Urothelium cell line (cell line): ENCODE measurements at regions not wholly inside any gene's neighbourhood (a gene's known extent, or its start where the extent isn't known, plus 50 kb on each side); places are given as distances from the start of the nearest gene placed in this dataset.

ENCODE experiments used
- DNase-seq: peaks from one replicate; pipeline ENCODE4 v3.0.0; 2011; ENCODE audit warnings: low spot score, mixed read lengths
- FAIRE-seq: peaks from 2 replicates; lab custom pipeline; 2011; peaks lifted over from hg19 to GRCh38; lab: Jason Lieb, UNC

- FAIRE-seq (no peak), DNase-seq (peak; percentile 46)
Measured at GRCh38 chr2:129061069-129061768, 742.6 kb upstream of the HS6ST1 start.

DNA sequence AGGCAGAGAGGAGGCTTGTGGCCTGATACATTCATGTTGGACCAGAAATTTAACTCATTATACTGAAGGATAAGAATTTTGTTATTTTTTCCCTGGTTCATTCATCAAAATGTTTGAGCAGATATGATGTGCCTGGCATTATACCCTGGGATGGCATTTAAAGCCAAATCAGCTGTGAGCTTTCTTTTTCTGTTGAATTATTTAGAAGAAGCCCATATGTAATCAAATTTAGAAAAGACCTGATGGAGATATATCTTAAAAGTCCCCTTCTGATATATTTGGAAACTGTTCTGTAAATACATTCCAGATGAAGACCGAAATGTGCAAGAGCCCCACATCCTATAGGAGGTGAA, 743.1 kb upstream of the HS6ST1 start:
- DNase-seq (no peak), FAIRE-seq (no peak)

GRCh38 chr2:129062146-129062912, 743.7 kb upstream of the HS6ST1 start:
- FAIRE-seq, result no peak
- DNase-seq, result no peak

DNA sequence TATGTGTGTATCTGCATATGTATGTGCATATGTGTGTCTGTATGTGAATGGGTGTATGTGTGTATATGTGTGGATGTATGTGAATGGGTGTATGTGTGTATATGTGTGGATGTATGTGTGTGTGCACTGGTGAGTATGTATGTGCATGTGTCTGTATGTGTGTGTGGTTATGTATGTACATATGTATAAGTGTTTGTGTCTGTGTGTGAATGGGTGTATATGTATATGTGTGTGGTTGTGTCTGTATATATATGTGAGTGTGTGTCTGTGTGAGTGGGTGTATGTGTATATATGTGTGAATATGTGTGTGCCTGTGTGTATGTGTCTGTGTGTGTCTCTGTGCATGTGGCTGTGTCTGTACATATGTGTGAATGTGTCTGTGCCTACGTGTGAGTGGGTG, 748.4 kb upstream of the HS6ST1 start:
- DNase-seq (no peak), FAIRE-seq (peak; percentile 98)

DNA sequence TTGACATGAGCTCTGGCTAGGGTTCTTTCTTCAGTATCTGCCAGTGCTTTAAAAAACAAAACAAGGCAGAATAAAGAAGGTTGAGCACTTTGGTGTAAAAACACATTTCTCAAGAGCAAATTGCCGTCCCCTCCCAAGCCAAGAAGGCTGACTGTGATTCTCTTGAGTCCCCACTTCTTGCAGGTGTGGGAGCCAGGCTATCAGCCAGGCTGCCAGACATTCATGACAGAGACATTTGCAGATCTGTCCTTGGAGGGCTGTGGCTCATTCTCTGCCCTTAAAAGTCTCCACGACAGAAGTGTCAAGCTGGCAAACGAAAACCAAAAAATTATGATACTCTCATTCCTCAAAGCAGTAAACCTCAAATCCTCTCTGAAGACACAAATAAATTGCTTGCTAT, 749.3 kb upstream of the HS6ST1 start:
- FAIRE-seq (no peak), DNase-seq (no peak)

- no peak for FAIRE-seq
- no peak for DNase-seq
Measured at GRCh38 chr2:129068543-129068942, 749.9 kb upstream of the HS6ST1 start.

GRCh38 chr2:129069875-129070594, 751.4 kb upstream of the HS6ST1 start:
- FAIRE-seq (no peak), DNase-seq (no peak)

DNA sequence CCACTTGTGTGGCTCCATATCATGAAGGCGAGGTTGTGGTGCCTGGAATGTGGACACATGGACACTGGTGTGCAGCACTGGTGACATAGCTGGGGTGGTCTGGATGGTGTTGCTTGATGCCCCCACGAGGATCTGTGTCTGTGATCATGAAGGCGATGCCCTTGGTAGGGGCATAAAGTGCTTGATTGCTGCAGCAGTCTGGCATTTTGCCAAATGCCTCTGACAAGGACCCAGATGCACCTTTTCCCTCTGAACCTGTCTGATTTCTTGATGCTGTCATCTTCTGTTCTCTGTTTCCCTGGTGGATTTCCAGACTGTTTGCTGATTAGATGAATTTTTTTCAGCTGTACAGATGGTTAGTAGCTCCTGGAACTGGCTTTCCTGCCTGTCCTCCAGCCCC, 752.0 kb upstream of the HS6ST1 start:
- FAIRE-seq, result peak; percentile 27
- DNase-seq, result no peak

DNA sequence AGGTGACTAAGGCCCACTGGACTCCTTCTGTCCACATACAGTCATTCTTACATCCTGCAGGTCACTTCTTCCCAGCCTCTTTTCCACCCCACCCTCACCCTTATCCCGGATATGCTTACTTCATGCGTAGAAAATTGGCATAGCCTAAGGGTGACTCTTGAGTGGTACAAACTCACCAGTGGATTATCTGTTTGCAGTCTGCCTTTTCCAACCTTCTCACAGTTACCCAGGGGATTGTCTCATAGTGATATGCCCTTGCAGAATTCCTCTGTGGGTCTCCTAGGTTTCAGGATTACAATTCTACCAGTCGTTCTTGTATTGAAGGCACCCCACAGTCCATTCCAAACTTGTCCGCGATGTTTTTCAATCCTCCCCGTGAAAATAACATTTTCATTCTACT, 752.9 kb upstream of the HS6ST1 start:
- no peak for FAIRE-seq
- DNase-seq, result no peak

DNA sequence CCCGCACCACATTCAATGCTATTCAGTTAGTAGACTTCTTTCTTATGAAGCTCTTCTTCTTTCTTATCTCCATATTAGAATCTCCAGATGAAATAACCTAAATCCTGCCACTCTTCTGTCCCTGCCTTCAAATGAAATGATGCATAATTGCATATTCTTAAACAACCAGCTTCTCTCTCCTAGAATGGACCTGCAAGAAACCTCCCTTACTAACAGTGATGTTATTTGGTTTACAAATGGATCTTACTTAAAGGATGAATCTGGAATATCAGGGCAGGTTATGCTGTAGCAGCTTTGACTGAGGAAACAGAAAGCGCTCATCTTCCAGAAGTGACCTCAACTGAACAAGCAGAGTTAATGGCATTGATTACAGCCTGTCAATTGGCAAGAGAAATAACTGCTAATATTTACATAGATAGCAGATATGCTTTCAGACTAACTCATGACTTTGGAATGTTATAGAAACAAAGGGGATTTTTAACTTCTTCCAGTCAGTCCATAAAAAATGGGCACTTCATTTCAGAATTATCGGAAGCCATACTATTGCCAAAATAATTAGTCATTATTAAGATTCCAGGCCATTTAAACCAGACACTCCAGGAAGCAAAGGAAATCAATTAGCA, 755.7 kb upstream of the HS6ST1 start:
- no peak for DNase-seq
- FAIRE-seq, result no peak

GRCh38 chr2:129078548-129078947, 759.9 kb upstream of the HS6ST1 start:
- no peak for FAIRE-seq
- no peak for DNase-seq

GRCh38 chr2:129080715-129081476, 762.2 kb upstream of the HS6ST1 start:
- no peak for DNase-seq
- no peak for FAIRE-seq

DNA sequence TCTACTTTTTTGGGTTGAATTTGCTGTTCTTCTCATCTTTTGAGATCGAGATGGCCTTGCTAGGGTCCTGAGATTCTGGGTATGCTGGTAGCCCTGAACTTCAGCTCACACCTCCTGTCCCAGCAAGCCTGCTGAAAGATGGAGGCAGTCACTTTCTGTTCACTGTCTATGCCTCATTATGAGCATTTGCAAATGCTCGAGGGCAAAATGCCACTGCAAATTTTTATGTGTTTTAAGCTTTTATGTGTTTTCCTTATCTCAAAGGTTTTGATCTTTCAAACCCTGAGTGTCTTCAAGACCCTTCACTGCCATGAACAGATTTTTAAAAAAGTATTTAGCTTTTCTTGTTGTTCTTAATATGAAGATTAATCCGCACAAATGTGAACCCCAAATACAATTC, 766.7 kb upstream of the HS6ST1 start:
- DNase-seq (no peak), FAIRE-seq (no peak)

DNA sequence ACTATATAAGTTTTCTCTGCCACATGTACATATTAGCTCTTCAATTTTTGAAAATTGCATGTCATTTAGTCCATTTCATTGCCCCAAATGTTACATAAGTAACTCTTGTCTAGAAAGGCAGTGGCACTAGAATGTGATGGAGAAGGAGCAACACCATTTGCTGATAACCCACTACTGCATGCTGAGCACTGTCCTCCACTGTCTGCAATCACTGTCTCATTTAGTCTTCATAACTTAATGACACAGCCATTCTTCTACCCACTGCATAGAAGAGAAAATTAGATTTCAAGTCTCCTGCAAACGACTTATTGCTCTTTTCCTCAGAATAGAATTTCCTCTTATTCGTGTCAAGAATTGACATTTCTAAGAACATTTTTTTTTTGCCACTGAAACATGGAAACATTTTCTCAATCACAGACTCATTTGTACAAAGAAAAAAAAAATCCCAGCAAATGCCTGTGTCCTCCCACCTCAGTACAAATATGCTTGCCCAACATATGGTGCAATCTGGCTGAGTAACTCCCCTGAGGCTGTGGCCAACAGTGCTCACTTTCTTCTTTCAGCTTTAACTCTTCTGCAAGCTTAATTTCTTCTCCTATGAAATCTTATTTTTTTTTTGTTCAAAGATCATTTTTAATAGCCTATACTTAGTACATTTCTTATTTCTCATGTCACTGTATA, 768.6 kb upstream of the HS6ST1 start:
- DNase-seq (no peak), FAIRE-seq (no peak)

DNA sequence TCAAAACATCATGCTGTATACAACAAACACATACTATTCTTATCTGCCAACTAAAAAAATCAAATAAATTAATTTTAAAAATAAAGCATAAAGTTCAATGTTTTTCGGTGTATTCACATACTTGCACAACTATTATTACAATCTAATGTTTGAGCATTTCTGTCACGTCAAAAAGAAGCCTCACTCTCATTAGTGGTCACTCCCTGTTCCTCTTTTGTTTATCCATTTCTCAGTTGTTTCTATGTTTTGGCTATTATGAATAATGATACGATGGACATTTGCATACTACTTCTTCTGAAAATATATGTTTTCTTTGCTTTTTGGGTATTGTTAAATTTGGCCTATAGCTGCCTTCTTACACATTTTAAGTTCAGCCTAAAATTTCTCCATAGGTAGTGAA, 773.0 kb upstream of the HS6ST1 start:
- no peak for FAIRE-seq

GRCh38 chr2:129092956-129093355, 774.3 kb upstream of the HS6ST1 start:
- DNase-seq (no peak), FAIRE-seq (no peak)

More for the DNA sequence above, 773.0 kb upstream of the HS6ST1 start:
- no peak for DNase-seq

GRCh38 chr2:129101186-129101585, 782.5 kb upstream of the HS6ST1 start:
- FAIRE-seq, result no peak
- no peak for DNase-seq

DNA sequence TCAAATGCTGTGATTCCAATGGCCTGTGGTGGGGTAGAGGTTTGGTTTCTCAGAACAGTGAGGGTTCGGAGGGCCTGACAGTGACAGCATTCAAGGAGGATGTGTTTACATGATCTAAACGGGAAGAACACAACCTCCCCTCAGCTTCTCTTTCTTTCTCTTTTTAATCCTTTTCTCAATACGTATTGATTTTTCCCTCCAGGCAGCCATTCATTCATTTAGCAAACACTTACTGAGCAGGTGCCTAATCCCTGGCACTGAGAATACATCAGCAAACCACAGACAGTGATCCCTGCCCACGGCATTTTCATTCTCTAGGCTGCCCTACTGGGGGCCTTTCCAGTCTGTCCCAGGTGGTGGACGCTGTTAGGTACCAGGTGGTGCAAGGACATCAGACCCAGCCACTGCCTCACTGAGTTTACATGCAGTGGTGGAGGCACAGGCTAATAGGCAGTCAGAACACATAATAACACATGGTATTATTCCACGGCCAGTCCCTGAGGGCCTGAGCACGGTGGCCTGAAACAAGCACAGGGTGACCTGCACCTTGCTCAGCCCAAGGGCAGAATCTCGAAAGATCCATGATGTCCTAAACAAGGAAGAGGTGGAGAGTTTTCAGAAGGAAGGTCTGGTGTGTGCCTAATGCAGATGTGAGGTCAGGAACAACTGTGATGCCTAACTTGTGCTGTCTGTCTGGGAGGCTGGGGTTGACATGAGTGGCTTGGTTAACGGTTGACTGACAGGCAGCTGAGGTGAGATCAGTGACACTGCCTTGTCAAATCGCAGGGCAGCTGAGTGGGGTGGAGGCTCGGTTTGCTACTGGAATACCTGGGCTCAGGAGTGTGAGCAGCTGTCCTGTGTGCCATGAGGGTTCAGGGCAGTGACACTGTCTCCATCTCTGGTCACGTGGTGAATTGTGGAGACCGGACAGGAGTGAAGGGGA, 785.5 kb upstream of the HS6ST1 start:
- FAIRE-seq (no peak), DNase-seq (no peak)

DNA sequence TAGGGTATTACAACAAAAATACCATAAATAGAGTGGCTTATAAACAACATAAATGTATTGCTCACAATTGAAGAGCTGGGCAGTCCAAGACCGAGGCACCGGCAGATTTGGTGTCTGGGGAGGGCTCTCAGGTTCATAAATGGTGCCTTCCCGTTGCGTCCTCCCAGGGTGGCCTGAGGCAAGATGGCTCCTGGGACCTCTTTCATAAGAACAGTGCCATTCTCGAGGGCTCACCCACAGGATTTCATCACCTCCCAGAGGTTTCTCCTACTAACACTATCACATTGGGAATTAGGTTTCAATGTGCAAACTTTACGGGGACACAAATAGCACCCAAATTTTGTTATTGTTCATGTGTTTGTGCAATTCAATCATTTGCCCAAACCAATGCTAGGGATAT, 793.5 kb upstream of the HS6ST1 start:
- FAIRE-seq (no peak), DNase-seq (no peak)
